H1 (cell line): ENCODE measurements at regions not wholly inside any gene's neighbourhood (a gene's known extent, or its start where the extent isn't known, plus 50 kb on each side); places are given as distances from the start of the nearest gene placed in this dataset.

Experiments
- ASH2L ChIP-seq: fragments of 200-600, 300-600 bp; sonication (generic); IDR thresholded peaks from one replicate; pipeline ENCODE4 v1.7.1; 2017; ENCODE audit warnings: low read length
- CHD2 ChIP-seq: IDR thresholded peaks from 2 replicates; pipeline ENCODE4 v1.6.1; 2012; ENCODE audit warnings: low read length, improper control_type of control experiment
- CTCF ChIP-seq, 3 experiments: IDR thresholded peaks; 1 replicate in 2 of 3; 2 replicates in 1 of 3; pipeline versions ENCODE4 v1.5.1 to v1.6.1; 2011; ENCODE audit warnings: low read length in 3 of 3, mild to moderate bottlenecking in 3 of 3, inconsistent platforms in 2 of 3, low read depth in 1 of 3, moderate library complexity in 1 of 3; ENCODE audit not compliant: insufficient read depth in 1 of 3; ENCODE audit errors: control extremely low read depth in 1 of 3
- PHF8 ChIP-seq: fragments of 200-600 bp; sonication (generic); conservative IDR thresholded peaks from 2 replicates; pipeline ENCODE4 v1.7.1; 2012; ENCODE audit warnings: low read depth, mild to moderate bottlenecking, inconsistent platforms, low read length, moderate library complexity
- RBBP5 ChIP-seq: IDR thresholded peaks from 2 replicates; pipeline ENCODE4 v1.7.1; 2012; ENCODE audit warnings: low read depth, mild to moderate bottlenecking, inconsistent platforms, low read length, moderate library complexity, borderline replicate concordance
- RNF2 ChIP-seq: fragments of 200-900, 300-1000 bp; sonication (generic); IDR thresholded peaks from 2 replicates; pipeline ENCODE4 v1.7.1; 2016; ENCODE audit warnings: borderline replicate concordance, low read depth, mild to moderate bottlenecking, antibody characterized with exemption, low read length; ENCODE audit not compliant: poor library complexity, severe bottlenecking; ENCODE audit errors: missing control alignments
- TAF1 ChIP-seq: IDR thresholded peaks from 2 replicates; pipeline ENCODE4 v1.6.1; 2011; ENCODE audit warnings: mild to moderate bottlenecking, low read depth, low read length
- ZNF274 ChIP-seq: IDR thresholded peaks from 2 replicates; pipeline ENCODE4 v1.7.0; 2012; ENCODE audit warnings: low read length, borderline replicate concordance; ENCODE audit errors: extremely low read depth

GRCh38 chr2:22882011-22882410 lies 503.0 kb upstream of the KLHL29 start (continued):
- TF ChIP-seq CTCF (IDR thresholded peaks at IDR 0.05; ENCODE audit: control extremely low read depth in 1 of 3, insufficient read depth in 1 of 3, low read depth in 1 of 3, low read length in 3 of 3), result no peak
- no peak for TF ChIP-seq RBBP5
- TF ChIP-seq ASH2L, result no peak
- TF ChIP-seq PHF8, result no peak
- TF ChIP-seq ZNF274, result no peak
- TF ChIP-seq RNF2, result no peak
- no peak for TF ChIP-seq CHD2
- no peak for TF ChIP-seq TAF1
